ENCODE measurements at regions not wholly inside any gene's neighbourhood (a gene's known extent, or its start where the extent isn't known, plus 50 kb on each side); places are given as distances from the start of the nearest gene placed in this dataset.

DNA sequence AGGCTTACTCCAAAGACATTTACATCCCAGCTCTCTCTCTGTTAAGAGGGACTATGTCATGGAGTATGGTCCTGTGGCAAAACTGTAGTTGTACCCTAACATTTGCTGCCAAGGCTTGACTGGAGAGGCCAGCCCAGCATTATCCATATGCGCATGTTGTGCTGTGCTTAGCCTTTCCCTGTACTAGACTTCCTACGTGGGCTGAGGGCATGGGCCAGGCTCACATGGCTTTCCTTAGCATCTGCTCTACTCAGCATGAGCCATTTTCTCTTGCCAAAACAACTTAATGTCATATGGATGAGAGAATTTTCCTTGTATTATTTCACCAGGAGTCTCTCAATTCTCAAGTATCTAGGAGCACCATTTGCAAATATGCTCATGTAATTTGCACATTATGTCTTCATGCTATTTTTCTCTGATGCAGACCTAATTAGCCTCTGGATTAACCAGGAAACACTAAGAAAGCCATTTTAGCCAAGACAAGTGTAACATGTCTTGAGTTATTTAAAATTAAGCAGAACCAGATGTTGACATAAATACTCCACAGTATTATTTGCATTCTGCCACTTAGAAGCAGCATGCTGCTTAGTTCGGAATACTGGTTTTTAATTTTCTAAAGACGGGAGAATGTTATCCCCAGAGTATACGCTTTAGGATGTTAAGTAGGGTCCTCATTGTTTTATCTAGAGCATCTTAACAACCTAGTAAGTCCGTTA, 71.7 kb upstream of the FAR1 start:
- H3K27ac Mint-ChIP-seq (ENCODE audit: low read depth, unreplicated experiment) = no peak overlapping the region
- no peak overlapping the region for H3K4me3 Mint-ChIP-seq (ENCODE audit: unreplicated experiment)
- no peaks in the 10 kb centered on the region for H3K36me3 Mint-ChIP-seq (ENCODE audit: insufficient read depth, unreplicated experiment)
- intact Hi-C loops (cut with micrococcal nuclease) = no loop called here
- H3K27me3 Mint-ChIP-seq (ENCODE audit: insufficient read depth, unreplicated experiment) = peaks cover 53% of the 10 kb centered on the region
- BruUV-seq (replicated peaks) = no TSS peak
- H3K4me1 Mint-ChIP-seq (ENCODE audit: insufficient read depth, unreplicated experiment) = no peaks in the 10 kb centered on the region
- ChIA-PET POLR2A (no interaction called here), CTCF (no interaction called here)
- H3K9me3 Mint-ChIP-seq (ENCODE audit: unreplicated experiment) = no peaks in the 10 kb centered on the region
- no peak for DNase-seq (ENCODE audit: unreplicated experiment)
- TF ChIP-seq, protein P1, sequence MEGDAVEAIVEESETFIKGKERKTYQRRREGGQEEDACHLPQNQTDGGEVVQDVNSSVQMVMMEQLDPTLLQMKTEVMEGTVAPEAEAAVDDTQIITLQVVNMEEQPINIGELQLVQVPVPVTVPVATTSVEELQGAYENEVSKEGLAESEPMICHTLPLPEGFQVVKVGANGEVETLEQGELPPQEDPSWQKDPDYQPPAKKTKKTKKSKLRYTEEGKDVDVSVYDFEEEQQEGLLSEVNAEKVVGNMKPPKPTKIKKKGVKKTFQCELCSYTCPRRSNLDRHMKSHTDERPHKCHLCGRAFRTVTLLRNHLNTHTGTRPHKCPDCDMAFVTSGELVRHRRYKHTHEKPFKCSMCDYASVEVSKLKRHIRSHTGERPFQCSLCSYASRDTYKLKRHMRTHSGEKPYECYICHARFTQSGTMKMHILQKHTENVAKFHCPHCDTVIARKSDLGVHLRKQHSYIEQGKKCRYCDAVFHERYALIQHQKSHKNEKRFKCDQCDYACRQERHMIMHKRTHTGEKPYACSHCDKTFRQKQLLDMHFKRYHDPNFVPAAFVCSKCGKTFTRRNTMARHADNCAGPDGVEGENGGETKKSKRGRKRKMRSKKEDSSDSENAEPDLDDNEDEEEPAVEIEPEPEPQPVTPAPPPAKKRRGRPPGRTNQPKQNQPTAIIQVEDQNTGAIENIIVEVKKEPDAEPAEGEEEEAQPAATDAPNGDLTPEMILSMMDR (IDR thresholded peaks at IDR 0.05; ENCODE audit: unreplicated experiment) = no peak

DNA sequence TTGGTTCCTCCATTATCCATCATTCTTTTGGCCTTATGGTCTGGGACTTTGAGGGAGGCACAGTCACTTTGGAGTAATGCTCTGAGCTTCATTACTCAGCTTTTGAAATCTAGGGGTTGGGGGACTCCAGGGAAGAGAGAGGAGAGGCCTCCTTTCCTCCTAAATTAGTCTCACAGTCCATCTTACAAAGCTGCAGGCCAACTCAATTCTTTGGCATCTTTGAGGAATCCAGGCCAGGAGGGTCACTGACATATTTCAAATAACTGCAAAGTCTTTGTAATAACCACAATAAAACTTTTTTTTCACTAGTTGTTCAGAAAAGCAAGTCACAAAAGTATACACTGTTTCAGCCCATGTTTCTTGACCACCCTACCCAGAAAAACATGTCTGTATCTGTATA, 73.3 kb upstream of the FAR1 start:
- ChIA-PET POLR2A (no interaction called here), CTCF (no interaction called here)
- BruUV-seq (replicated peaks) = no TSS peak
- Mint-ChIP-seq H3K4me1 (ENCODE audit: insufficient read depth, unreplicated experiment) (no peaks in the 10 kb centered on the region), H3K9me3 (ENCODE audit: unreplicated experiment) (no peaks in the 10 kb centered on the region), H3K27me3 (ENCODE audit: insufficient read depth, unreplicated experiment) (peaks cover 44% of the 10 kb centered on the region), H3K36me3 (ENCODE audit: insufficient read depth, unreplicated experiment) (no peaks in the 10 kb centered on the region), H3K4me3 (ENCODE audit: unreplicated experiment) (no peak overlapping the region), H3K27ac (ENCODE audit: low read depth, unreplicated experiment) (no peak overlapping the region)
- intact Hi-C loops (cut with micrococcal nuclease) = no loop called here
- DNase-seq (ENCODE audit: unreplicated experiment) = no peak
- TF ChIP-seq, protein P1 (IDR thresholded peaks at IDR 0.05; ENCODE audit: unreplicated experiment) = no peak

DNA sequence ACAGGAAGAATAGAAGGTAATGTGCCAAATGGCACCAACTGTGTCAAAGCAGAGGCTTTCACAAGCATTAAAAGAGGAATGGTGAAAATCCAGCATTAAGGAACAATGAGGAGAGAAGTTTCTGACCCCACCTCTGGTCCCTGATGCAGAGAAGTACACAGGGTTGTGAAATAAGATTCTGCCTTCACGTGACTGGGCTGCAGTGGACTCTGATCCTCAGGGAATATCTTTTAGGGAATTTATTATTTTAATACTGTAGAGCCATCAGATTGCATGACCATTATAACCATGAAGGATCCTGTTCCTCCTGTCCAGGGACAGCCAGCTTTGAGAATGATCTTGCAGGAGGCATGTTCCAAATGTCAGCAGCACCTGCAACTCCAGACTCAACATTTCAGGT, 74.4 kb upstream of the FAR1 start:
- CTCF ChIA-PET = no interaction called here
- no TSS peak for BruUV-seq (replicated peaks)
- DNase-seq (ENCODE audit: unreplicated experiment) = no peak

DNA sequence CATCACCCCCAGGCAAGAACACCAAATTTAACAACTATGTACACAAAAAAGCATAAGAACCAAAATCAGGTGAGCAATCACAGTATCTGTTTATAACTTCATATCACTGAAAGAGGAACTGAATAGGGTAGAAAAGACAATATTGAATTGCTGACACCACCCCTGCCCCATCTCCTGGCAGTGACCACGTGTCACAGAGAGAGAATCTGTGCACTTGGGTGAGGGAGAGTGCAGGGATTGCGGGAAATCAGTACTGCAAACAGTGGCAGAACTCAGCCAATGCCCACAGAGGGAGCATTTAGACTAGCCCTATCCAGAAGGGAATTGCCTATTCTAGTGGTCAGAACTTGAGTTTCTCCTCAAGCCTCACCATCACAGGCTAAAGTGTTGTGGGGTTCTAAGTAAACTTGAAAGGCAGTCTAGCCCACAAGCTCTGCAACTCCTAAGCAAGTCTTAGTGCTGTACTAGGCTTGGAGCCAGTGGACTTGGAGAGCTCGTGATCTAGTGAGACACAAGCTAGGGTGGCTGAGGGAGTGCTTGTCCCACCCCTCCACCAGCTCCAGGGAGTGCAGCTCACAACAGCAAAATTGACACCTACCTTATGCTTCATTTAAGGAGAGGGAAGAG, 82.8 kb upstream of the PTH start:
- Mint-ChIP-seq H3K4me3 (ENCODE audit: unreplicated experiment) (no peak overlapping the region), H3K27ac (ENCODE audit: low read depth, unreplicated experiment) (no peak overlapping the region), H3K27me3 (ENCODE audit: insufficient read depth, unreplicated experiment) (peaks cover 42% of the 10 kb centered on the region), H3K36me3 (ENCODE audit: insufficient read depth, unreplicated experiment) (peaks cover 6% of the 10 kb centered on the region), H3K9me3 (ENCODE audit: unreplicated experiment) (peaks cover 9% of the 10 kb centered on the region), H3K4me1 (ENCODE audit: insufficient read depth, unreplicated experiment) (no peaks in the 10 kb centered on the region)
- no peak for DNase-seq (ENCODE audit: unreplicated experiment)
- intact Hi-C loops (cut with micrococcal nuclease) = no loop called here
- POLR2A ChIA-PET = no interaction called here
- CTCF ChIA-PET = no interaction called here
- no TSS peak for BruUV-seq (replicated peaks)
- TF ChIP-seq, protein P1 (IDR thresholded peaks at IDR 0.05; ENCODE audit: unreplicated experiment) = no peak

More for the DNA sequence above, 74.4 kb upstream of the FAR1 start:
- TF ChIP-seq, protein P1 (IDR thresholded peaks at IDR 0.05; ENCODE audit: unreplicated experiment) = no peak
- H3K4me1 Mint-ChIP-seq (ENCODE audit: insufficient read depth, unreplicated experiment) = no peaks in the 10 kb centered on the region
- no peak overlapping the region for H3K4me3 Mint-ChIP-seq (ENCODE audit: unreplicated experiment)
- H3K36me3 Mint-ChIP-seq (ENCODE audit: insufficient read depth, unreplicated experiment) = no peaks in the 10 kb centered on the region
- no peaks in the 10 kb centered on the region for H3K9me3 Mint-ChIP-seq (ENCODE audit: unreplicated experiment)
- POLR2A ChIA-PET = no interaction called here
- H3K27me3 Mint-ChIP-seq (ENCODE audit: insufficient read depth, unreplicated experiment) = peaks cover 51% of the 10 kb centered on the region
- H3K27ac Mint-ChIP-seq (ENCODE audit: low read depth, unreplicated experiment) = no peak overlapping the region
- intact Hi-C loops (cut with micrococcal nuclease) = no loop called here

Measured in MCF 10A (cell line).